A549 (cell line): ENCODE measurements at regions not wholly inside any gene's neighbourhood (a gene's known extent, or its start where the extent isn't known, plus 50 kb on each side); places are given as distances from the start of the nearest gene placed in this dataset.

ENCODE experiments used
- BHLHE40 ChIP-seq: IDR thresholded peaks from 2 replicates; pipeline ENCODE4 v1.6.1; 2012; ENCODE audit warnings: low read depth, low read length, inconsistent platforms
- CTCF ChIP-seq: fragments of >200 bp; sonication (Bioruptor Twin); formaldehyde crosslinking; IDR thresholded peaks from 3 replicates; pipeline ENCODE4 v1.5.1; 2016
- EHMT2 ChIP-seq: fragments of 200-600 bp; sonication (generic); IDR thresholded peaks from 2 replicates; pipeline ENCODE4 v1.6.1; 2016; ENCODE audit warnings: antibody characterized with exemption, low read depth, mild to moderate bottlenecking, moderate library complexity
- EP300 ChIP-seq, 2 experiments: fragments of >200 bp; sonication (Bioruptor Twin); formaldehyde crosslinking; IDR thresholded peaks; 2 replicates in 1 of 2; 3 replicates in 1 of 2; pipeline ENCODE4 v1.6.1; 2016 to 2017
- HOXB5 ChIP-seq: fragments of 250-450 bp; sonication (Bioruptor Pico); IDR thresholded peaks from 2 replicates; pipeline ENCODE4 v1.5.0; 2020; ENCODE audit warnings: mild to moderate bottlenecking, moderate library complexity
- MAFK ChIP-seq: fragments of 450-650 bp; IDR thresholded peaks from 2 replicates; pipeline ENCODE4 v1.6.1; 2014; ENCODE audit not compliant: partially characterized antibody
- POLR2A ChIP-seq: IDR thresholded peaks from 2 replicates; pipeline ENCODE4 v1.6.1; 2012; ENCODE audit warnings: mild to moderate bottlenecking, low read length
- POLR2AphosphoS2 ChIP-seq: conservative IDR thresholded peaks from 2 replicates; pipeline ENCODE4 v1.6.1; 2012; ENCODE audit warnings: low read length, improper control_type of control experiment, inconsistent platforms
- USF2 ChIP-seq: fragments of 450-650 bp; IDR thresholded peaks from 2 replicates; pipeline ENCODE4 v1.6.1; 2014; ENCODE audit warnings: antibody characterized with exemption

- no peak for TF ChIP-seq CTCF
- no peak for TF ChIP-seq EP300 (IDR thresholded peaks at IDR 0.05)
- no peak for TF ChIP-seq EHMT2
- no peak for TF ChIP-seq POLR2A
- no peak for TF ChIP-seq POLR2AphosphoS2
- TF ChIP-seq MAFK, result no peak
- no peak for TF ChIP-seq BHLHE40
- TF ChIP-seq HOXB5, result no peak
- TF ChIP-seq USF2, result no peak
These were observed 265.3 kb upstream of the IL12A start for GRCh38 chr3:159723295-159723694.
